WTC11 (cell line): ENCODE measurements at regions not wholly inside any gene's neighbourhood (a gene's known extent, or its start where the extent isn't known, plus 50 kb on each side); places are given as distances from the start of the nearest gene placed in this dataset.

Experiments
- NFYB ChIP-seq: sonication (generic); formaldehyde crosslinking; conservative IDR thresholded peaks from 2 replicates; pipeline ENCODE4 v1.8.0; 2022; ENCODE audit warnings: low read depth, missing genetic modification reagents
- ZNF232 ChIP-seq: sonication (generic); formaldehyde crosslinking; IDR thresholded peaks from 2 replicates; pipeline ENCODE4 v1.8.0; 2022; ENCODE audit warnings: mild to moderate bottlenecking, missing genetic modification reagents
- TF ChIP-seq, protein P1 (sequence below): fragments of 200-600 bp; IDR thresholded peaks from 2 replicates; pipeline ENCODE4 v1.8.0; 2022; ENCODE audit warnings: antibody characterized with exemption
- TF ChIP-seq, protein P2 (sequence below): sonication (generic); formaldehyde crosslinking; IDR thresholded peaks from 2 replicates; pipeline ENCODE4 v1.8.1; 2023; ENCODE audit warnings: mild to moderate bottlenecking, missing genetic modification reagents, borderline replicate concordance
- TF ChIP-seq, protein P3 (sequence below): sonication (generic); formaldehyde crosslinking; IDR thresholded peaks from 2 replicates; pipeline ENCODE4 v1.8.0; 2022; ENCODE audit warnings: mild to moderate bottlenecking, missing genetic modification reagents

DNA sequence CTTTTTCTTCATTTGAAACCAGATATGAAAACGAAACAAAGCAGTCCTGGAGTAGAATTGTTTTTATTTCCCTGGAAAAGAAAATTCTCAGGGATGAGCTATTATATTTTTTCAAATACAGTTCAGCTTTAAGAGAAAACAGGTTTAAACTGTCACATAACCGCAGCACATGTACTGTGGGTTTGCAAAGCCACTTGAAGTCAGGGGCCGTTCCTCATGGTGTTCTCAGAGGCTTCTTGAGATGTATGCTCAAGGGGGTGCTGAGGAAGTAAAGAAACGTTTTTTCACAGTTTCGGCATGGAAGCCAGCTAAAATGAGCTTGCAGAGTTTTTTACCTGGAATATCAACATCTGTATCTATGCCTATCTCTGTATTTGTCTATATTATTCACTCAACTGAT, 225.3 kb downstream of the MC4R start:
- TF ChIP-seq, protein P1, sequence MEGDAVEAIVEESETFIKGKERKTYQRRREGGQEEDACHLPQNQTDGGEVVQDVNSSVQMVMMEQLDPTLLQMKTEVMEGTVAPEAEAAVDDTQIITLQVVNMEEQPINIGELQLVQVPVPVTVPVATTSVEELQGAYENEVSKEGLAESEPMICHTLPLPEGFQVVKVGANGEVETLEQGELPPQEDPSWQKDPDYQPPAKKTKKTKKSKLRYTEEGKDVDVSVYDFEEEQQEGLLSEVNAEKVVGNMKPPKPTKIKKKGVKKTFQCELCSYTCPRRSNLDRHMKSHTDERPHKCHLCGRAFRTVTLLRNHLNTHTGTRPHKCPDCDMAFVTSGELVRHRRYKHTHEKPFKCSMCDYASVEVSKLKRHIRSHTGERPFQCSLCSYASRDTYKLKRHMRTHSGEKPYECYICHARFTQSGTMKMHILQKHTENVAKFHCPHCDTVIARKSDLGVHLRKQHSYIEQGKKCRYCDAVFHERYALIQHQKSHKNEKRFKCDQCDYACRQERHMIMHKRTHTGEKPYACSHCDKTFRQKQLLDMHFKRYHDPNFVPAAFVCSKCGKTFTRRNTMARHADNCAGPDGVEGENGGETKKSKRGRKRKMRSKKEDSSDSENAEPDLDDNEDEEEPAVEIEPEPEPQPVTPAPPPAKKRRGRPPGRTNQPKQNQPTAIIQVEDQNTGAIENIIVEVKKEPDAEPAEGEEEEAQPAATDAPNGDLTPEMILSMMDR, result no peak
- TF ChIP-seq, protein P2, sequence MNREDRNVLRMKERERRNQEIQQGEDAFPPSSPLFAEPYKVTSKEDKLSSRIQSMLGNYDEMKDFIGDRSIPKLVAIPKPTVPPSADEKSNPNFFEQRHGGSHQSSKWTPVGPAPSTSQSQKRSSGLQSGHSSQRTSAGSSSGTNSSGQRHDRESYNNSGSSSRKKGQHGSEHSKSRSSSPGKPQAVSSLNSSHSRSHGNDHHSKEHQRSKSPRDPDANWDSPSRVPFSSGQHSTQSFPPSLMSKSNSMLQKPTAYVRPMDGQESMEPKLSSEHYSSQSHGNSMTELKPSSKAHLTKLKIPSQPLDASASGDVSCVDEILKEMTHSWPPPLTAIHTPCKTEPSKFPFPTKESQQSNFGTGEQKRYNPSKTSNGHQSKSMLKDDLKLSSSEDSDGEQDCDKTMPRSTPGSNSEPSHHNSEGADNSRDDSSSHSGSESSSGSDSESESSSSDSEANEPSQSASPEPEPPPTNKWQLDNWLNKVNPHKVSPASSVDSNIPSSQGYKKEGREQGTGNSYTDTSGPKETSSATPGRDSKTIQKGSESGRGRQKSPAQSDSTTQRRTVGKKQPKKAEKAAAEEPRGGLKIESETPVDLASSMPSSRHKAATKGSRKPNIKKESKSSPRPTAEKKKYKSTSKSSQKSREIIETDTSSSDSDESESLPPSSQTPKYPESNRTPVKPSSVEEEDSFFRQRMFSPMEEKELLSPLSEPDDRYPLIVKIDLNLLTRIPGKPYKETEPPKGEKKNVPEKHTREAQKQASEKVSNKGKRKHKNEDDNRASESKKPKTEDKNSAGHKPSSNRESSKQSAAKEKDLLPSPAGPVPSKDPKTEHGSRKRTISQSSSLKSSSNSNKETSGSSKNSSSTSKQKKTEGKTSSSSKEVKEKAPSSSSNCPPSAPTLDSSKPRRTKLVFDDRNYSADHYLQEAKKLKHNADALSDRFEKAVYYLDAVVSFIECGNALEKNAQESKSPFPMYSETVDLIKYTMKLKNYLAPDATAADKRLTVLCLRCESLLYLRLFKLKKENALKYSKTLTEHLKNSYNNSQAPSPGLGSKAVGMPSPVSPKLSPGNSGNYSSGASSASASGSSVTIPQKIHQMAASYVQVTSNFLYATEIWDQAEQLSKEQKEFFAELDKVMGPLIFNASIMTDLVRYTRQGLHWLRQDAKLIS (CRISPR knock-in tag), result no peak
- TF ChIP-seq, protein P3, sequence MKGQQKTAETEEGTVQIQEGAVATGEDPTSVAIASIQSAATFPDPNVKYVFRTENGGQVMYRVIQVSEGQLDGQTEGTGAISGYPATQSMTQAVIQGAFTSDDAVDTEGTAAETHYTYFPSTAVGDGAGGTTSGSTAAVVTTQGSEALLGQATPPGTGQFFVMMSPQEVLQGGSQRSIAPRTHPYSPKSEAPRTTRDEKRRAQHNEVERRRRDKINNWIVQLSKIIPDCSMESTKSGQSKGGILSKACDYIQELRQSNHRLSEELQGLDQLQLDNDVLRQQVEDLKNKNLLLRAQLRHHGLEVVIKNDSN (CRISPR knock-in tag), result no peak
- TF ChIP-seq NFYB (CRISPR knock-in tag), result no peak
- TF ChIP-seq ZNF232 (CRISPR knock-in tag), result no peak
